Stomach (tissue), 8 donors: ENCODE measurements at regions not wholly inside any gene's neighbourhood (a gene's known extent, or its start where the extent isn't known, plus 50 kb on each side); places are given as distances from the start of the nearest gene placed in this dataset.

Experiments
- DNase-seq, 2 donors: peaks; one replicate each; pipeline versions ENCODE4 v3.0.0 to v3.0.0-alpha.2; 2013 to 2019
- H3K27ac ChIP-seq, 5 donors: fragments of 200-600 bp in 4 of 5; sonication (generic) in 4 of 5; one replicate each; pipeline ENCODE4 v1.5.1; 2013 to 2019; ENCODE audit warnings: mild to moderate bottlenecking in 1 of 5, moderate library complexity in 1 of 5
- H3K27me3 ChIP-seq, 3 donors: fragments of 200-600 bp; sonication (generic); one replicate each; pipeline ENCODE4 v1.5.1; 2017 to 2019; ENCODE audit warnings: mixed run types in 1 of 3
- H3K36me3 ChIP-seq, 4 donors: fragments of 200-600 bp; sonication (generic); 1 replicate in 3 of 4; 2 replicates in 1 of 4; pipeline ENCODE4 v1.5.1; 2016 to 2019
- H3K4me1 ChIP-seq, 4 donors: fragments of 200-600 bp; sonication (generic); one replicate each; pipeline ENCODE4 v1.5.1; 2016 to 2019
- H3K4me3 ChIP-seq, 4 donors: fragments of 200-600 bp; sonication (generic) in 3 of 4; one replicate each; pipeline ENCODE4 v1.5.1; 2016 to 2019; ENCODE audit warnings: mild to moderate bottlenecking in 1 of 4
- H3K9me3 ChIP-seq, 4 donors: fragments of 200-600 bp; sonication (generic); one replicate each; pipeline ENCODE4 v1.5.1; 2016 to 2019
- CTCF ChIP-seq, 7 experiments: fragments of 450-650 bp in 4 of 7; fragments of 200-600 bp in 3 of 7; sonication (generic) in 3 of 7; IDR thresholded peaks; one replicate each; pipeline ENCODE4 v1.5.1; 2016 to 2019; ENCODE audit warnings: antibody characterized with exemption in 7 of 7, control low read depth in 2 of 7, mild to moderate bottlenecking in 1 of 7
- EP300 ChIP-seq: sonication (generic); formaldehyde crosslinking; IDR thresholded peaks from one replicate; pipeline ENCODE4 v1.6.1; 2017; ENCODE audit warnings: antibody characterized with exemption
- POLR2A ChIP-seq, 4 donors: fragments of 450-650 bp; IDR thresholded peaks; one replicate each; pipeline ENCODE4 v1.6.1; 2016; ENCODE audit warnings: antibody characterized with exemption in 4 of 4, control low read depth in 2 of 4, mild to moderate bottlenecking in 1 of 4, moderate library complexity in 1 of 4
- POLR2AphosphoS5 ChIP-seq, 3 donors: sonication (generic); formaldehyde crosslinking; IDR thresholded peaks; one replicate each; pipeline ENCODE4 v1.6.1; 2016; ENCODE audit warnings: antibody characterized with exemption in 3 of 3
- WGBS, 5 donors: extraction: QIAGEN DNeasy Blood & Tissue Kit in 3 of 5; methylation state at CpG; one replicate each; pipeline versions ENCODE4 v1.1.5 to v1.1.7; 2013 to 2018; 5-methylcytosine and 5-hydroxymethylcytosine counted together
- intact Hi-C: fragments of 100-400 bp; cut with DNase I; formaldehyde crosslinking; loops from one replicate; pipeline ENCODE4 v1.15.1; 2023; ENCODE audit warnings: low total_unique reads
- donor health status: healthy with polysubstance abuse.
- donor health status: Bipolar disorder and iron deficiency.
- donor health status: healthy.

- intact Hi-C loops: no loop called here
- TF ChIP-seq POLR2A (IDR thresholded peaks at IDR 0.05): no peak
- no peak for TF ChIP-seq CTCF (IDR thresholded peaks at IDR 0.05)
- no peak for TF ChIP-seq EP300
- no peak for TF ChIP-seq POLR2AphosphoS5 (IDR thresholded peaks at IDR 0.05)
- Histone ChIP-seq H3K4me3 (no peak overlapping the region), H3K36me3 (no peaks in the 10 kb centered on the region), H3K9me3 (peaks cover 0 to 21% (median 2%) of the 10 kb centered on the region in 4 donors), H3K27me3 (no peaks in the 10 kb centered on the region), H3K4me1 (no peaks in the 10 kb centered on the region), H3K27ac (no peak overlapping the region)
- DNase-seq: no peak
- 79 to 90% (median 84%) methylated on average over 1 of the region's 1 CpG for WGBS, 5 donors
Measured at GRCh38 chr5:162786234-162786633, 651.2 kb upstream of the CCNG1 start.

GRCh38 chr5:162796507-162796906, 640.9 kb upstream of the CCNG1 start:
- 21 to 39% (median 36%) methylated on average over 3 of the region's 3 CpGs for WGBS, 5 donors
- no peak for TF ChIP-seq EP300
- TF ChIP-seq POLR2AphosphoS5 (IDR thresholded peaks at IDR 0.05): no peak
- no peak for TF ChIP-seq CTCF (IDR thresholded peaks at IDR 0.05)
- no peak for TF ChIP-seq POLR2A (IDR thresholded peaks at IDR 0.05)
- Histone ChIP-seq H3K9me3 (peaks cover 0 to 5% (median 0%) of the 10 kb centered on the region in 4 donors), H3K27me3 (no peaks in the 10 kb centered on the region), H3K4me3 (no peak overlapping the region), H3K4me1 (no peaks in the 10 kb centered on the region), H3K36me3 (no peaks in the 10 kb centered on the region), H3K27ac (no peak overlapping the region)
- DNase-seq: no peak
- intact Hi-C loops: no loop called here

GRCh38 chr5:162800301-162800700, 637.1 kb upstream of the CCNG1 start:
- 89 to 95% (median 92%) methylated on average over 1 of the region's 1 CpG for WGBS, 5 donors

GRCh38 chr5:162801235-162801634, 636.2 kb upstream of the CCNG1 start:
- Histone ChIP-seq H3K36me3 (no peaks in the 10 kb centered on the region), H3K4me3 (no peak overlapping the region), H3K9me3 (no peaks in the 10 kb centered on the region), H3K27ac (no peak overlapping the region), H3K4me1 (no peaks in the 10 kb centered on the region), H3K27me3 (no peaks in the 10 kb centered on the region)
- intact Hi-C loops: no loop called here
- TF ChIP-seq POLR2A (IDR thresholded peaks at IDR 0.05) (no peak), EP300 (no peak), POLR2AphosphoS5 (IDR thresholded peaks at IDR 0.05) (no peak), CTCF (IDR thresholded peaks at IDR 0.05) (no peak)
- DNase-seq: peak in 1 of 2 donors; percentile 48
- 48 to 80% (median 72%) methylated on average over 1 of the region's 1 CpG for WGBS, 5 donors

More at GRCh38 chr5:162800301-162800700, 637.1 kb upstream of the CCNG1 start:
- TF ChIP-seq CTCF (IDR thresholded peaks at IDR 0.05): no peak
- TF ChIP-seq POLR2AphosphoS5 (IDR thresholded peaks at IDR 0.05): no peak
- no peak for TF ChIP-seq POLR2A (IDR thresholded peaks at IDR 0.05)
- no peak for TF ChIP-seq EP300
- intact Hi-C loops: no loop called here
- peak in 1 of 2 donors; percentile 8 for DNase-seq
- Histone ChIP-seq H3K27ac (no peak overlapping the region), H3K36me3 (no peaks in the 10 kb centered on the region), H3K4me3 (no peak overlapping the region), H3K9me3 (no peaks in the 10 kb centered on the region), H3K4me1 (no peaks in the 10 kb centered on the region), H3K27me3 (no peaks in the 10 kb centered on the region)
